Thymus (tissue), 11 donors: ENCODE measurements at regions not wholly inside any gene's neighbourhood (a gene's known extent, or its start where the extent isn't known, plus 50 kb on each side); places are given as distances from the start of the nearest gene placed in this dataset.

Experiments used
- DNase-seq, 9 donors: peaks; one replicate each; pipeline ENCODE4 v3.0.0-alpha.2; 2013; ENCODE audit warnings: low spot score in 9 of 9, low read depth in 6 of 9, missing footprints in 1 of 9
- H3K27ac ChIP-seq, 2 donors: one replicate each; pipeline ENCODE4 v1.5.1; 2013; ENCODE audit warnings: control low read depth in 1 of 2, low read depth in 1 of 2, low read length in 1 of 2, mild to moderate bottlenecking in 1 of 2, moderate library complexity in 1 of 2
- H3K27me3 ChIP-seq, 2 donors: one replicate each; pipeline ENCODE4 v1.5.1; 2013; ENCODE audit warnings: low read length in 1 of 2; ENCODE audit not compliant: control insufficient read depth in 2 of 2, insufficient read depth in 1 of 2
- H3K36me3 ChIP-seq, 2 donors: one replicate each; pipeline ENCODE4 v1.5.1; 2013; ENCODE audit warnings: low read length in 1 of 2, mild to moderate bottlenecking in 1 of 2, moderate library complexity in 1 of 2; ENCODE audit not compliant: control insufficient read depth in 2 of 2, insufficient read depth in 2 of 2
- H3K4me1 ChIP-seq, 2 donors: one replicate each; pipeline ENCODE4 v1.5.1; 2013; ENCODE audit warnings: low read length in 2 of 2; ENCODE audit not compliant: control insufficient read depth in 2 of 2, insufficient read depth in 2 of 2
- H3K4me3 ChIP-seq, 2 donors: one replicate each; pipeline ENCODE4 v1.5.1; 2013; ENCODE audit warnings: low read length in 2 of 2, control low read depth in 1 of 2, mild to moderate bottlenecking in 1 of 2
- H3K9me3 ChIP-seq, 2 donors: one replicate each; pipeline ENCODE4 v1.5.1; 2013; ENCODE audit warnings: low read length in 1 of 2, mild to moderate bottlenecking in 1 of 2; ENCODE audit not compliant: control insufficient read depth in 2 of 2, insufficient read depth in 1 of 2
- WGBS: extraction: QIAGEN DNeasy Blood & Tissue Kit; methylation state at CpG from one replicate; pipeline ENCODE4 v1.1.7; 2013; 5-methylcytosine and 5-hydroxymethylcytosine counted together
- donor health status: healthy.

DNA sequence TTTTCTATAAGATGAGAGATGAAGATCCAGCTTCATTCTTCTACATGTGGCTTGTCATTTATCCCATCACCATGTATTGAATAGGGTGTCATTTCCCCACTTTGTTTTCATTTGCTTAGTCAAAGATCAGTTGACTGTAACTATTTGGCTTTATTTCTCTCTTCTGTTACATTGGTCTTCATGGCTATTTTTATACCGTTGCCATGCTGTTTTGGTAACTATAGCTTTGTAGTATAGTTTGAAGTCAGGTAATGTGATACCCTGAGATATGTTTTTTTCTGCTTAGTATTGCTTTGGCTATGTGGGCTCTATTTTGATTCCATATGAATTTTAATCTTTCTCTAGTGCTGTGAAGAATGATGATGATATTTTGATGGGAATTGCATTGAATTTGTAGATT is 514.3 kb downstream of the GBA3 start:
- Histone ChIP-seq H3K9me3 (no peaks in the 10 kb centered on the region), H3K27me3 (no peaks in the 10 kb centered on the region), H3K4me1 (no peaks in the 10 kb centered on the region), H3K36me3 (no peaks in the 10 kb centered on the region), H3K4me3 (no peak overlapping the region), H3K27ac (no peak overlapping the region)
- WGBS = 89% methylated on average over 1 of the region's 1 CpG
- no peak for DNase-seq

DNA sequence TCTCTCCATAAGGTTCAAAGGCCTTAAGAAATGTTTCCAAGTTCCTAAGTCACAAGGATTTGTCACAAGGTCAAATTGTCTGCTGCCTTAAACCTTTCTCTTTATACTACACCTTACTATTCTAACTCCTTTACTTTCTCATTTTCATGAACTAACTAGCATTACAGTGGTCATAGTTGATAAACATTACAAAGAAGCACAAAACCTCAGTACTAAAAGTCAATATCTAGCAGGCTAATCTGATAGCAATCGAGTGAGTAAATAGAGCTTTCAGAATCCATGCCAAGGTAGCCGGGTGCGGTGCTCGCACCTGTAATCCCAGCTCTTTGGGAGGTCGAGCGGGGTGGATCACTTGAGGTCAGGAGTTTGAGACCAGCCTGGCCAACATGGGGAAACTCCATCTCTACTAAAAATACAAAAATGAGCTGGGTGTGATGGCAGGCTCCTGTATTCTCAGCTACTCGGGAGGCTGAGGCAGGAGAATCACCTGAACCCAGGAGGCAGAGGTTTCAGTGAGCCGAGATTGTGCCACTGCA is 510.0 kb downstream of the GBA3 start:
- H3K36me3 ChIP-seq = no peaks in the 10 kb centered on the region
- H3K27ac ChIP-seq = no peak overlapping the region
- 91% methylated on average over 8 of the region's 8 CpGs for WGBS
- H3K9me3 ChIP-seq = no peaks in the 10 kb centered on the region
- H3K27me3 ChIP-seq = no peaks in the 10 kb centered on the region
- no peak overlapping the region for H3K4me3 ChIP-seq
- no peaks in the 10 kb centered on the region for H3K4me1 ChIP-seq
- no peak for DNase-seq

DNA sequence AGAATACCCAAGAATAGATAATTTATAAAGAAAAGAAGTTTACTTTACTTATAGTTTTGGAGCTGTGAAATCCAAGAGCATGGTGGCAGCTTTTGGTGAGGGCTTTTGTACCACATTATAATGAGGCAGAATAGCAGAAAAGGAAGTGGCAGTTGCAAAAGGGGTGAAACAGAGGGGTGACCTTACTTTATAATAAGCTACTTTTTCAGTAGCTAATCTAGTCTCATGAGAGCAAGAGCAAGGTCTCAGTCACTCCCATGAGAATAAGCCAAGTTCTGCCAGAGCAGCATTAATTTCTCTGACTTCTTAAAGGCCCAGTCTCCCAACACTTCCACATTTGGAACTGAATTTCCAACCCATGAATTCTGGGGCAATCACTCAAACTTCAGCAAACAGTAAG is 502.0 kb downstream of the GBA3 start:
- peaks cover 0 to 5% of the 10 kb centered on the region in 2 donors for H3K9me3 ChIP-seq
- no peaks in the 10 kb centered on the region for H3K27me3 ChIP-seq
- H3K4me3 ChIP-seq = no peak overlapping the region
- no peaks in the 10 kb centered on the region for H3K36me3 ChIP-seq
- no peaks in the 10 kb centered on the region for H3K4me1 ChIP-seq
- no peak for DNase-seq
- H3K27ac ChIP-seq = no peak overlapping the region

DNA sequence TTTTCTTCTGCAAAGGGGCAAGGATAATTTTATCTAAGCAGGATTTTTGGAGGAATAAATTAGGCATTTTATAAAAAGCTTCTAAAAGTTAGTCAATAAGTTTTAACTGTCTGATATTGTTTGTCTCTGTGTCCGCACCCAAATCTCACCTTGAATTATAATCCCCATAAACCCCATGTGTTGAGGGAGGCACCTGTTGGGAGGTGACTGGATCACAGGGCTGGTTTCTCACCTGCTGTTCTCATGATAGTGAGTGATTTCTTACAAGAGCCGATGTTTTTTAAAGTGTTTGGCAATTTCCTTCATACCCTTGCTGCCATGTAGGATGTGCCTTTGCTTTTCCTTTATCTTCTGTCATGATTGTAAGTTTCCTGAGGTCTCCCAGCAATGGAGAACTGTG is 481.4 kb downstream of the GBA3 start:
- Histone ChIP-seq H3K27ac (no peak overlapping the region), H3K36me3 (no peaks in the 10 kb centered on the region), H3K9me3 (no peaks in the 10 kb centered on the region), H3K4me1 (no peaks in the 10 kb centered on the region), H3K4me3 (no peak overlapping the region), H3K27me3 (no peaks in the 10 kb centered on the region)
- DNase-seq = no peak
- WGBS = 93% methylated on average over 2 of the region's 2 CpGs

DNA sequence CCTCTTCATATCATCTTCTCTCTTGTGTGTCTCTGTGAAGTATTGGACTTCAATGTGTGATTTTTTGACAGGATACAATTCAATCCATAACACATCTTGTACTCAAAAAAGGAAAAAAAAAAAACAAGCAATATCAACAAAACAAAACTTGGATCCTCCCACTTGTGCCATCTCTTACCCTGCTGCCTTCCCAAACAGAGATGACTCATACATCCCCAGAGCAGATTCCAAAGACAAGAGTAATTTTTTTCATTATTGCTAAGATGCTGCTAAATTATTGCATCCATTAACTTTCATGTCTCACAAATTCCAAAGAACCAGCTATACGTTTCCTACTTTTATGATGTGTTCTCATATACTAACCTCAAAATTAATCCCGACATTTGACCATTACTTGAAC is 479.2 kb downstream of the GBA3 start:
- no peaks in the 10 kb centered on the region for H3K36me3 ChIP-seq
- H3K4me1 ChIP-seq = no peaks in the 10 kb centered on the region
- DNase-seq = no peak
- 49% methylated on average over 2 of the region's 2 CpGs for WGBS
- H3K27ac ChIP-seq = no peak overlapping the region
- H3K9me3 ChIP-seq = no peaks in the 10 kb centered on the region
- no peaks in the 10 kb centered on the region for H3K27me3 ChIP-seq
- no peak overlapping the region for H3K4me3 ChIP-seq

DNA sequence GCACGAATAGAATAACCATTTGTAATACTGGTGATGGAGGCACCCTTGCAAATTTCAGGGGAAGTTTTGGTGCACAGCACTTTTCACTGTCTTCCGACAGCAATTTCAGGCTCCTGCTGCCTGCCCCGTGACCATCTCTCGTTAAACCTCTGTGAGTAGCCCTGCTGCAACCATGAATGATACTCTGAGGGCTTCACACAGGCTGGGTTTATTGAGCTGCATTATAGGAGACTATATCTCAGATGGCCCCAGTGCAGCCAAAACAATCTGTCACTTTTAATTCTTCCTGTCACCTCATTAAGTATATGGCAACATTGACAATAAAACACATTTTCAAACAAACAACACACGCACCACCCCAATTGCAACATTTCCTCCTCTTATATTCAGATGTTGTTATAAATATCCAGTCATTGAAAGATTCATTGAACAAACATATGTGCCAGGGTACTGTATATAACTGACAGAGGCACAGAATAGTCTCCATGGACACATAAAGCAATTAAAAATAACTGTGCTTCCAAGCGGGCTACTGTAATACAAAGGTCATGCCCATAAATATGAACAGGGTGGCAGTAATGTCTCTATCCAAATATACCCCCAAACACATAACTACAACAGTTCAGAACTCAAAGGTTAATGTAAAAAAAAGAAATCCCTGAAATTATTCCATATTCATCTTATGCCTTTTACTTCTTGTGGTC is 477.0 kb downstream of the GBA3 start:
- Histone ChIP-seq H3K27ac (no peak overlapping the region), H3K27me3 (no peaks in the 10 kb centered on the region), H3K36me3 (no peaks in the 10 kb centered on the region), H3K9me3 (no peaks in the 10 kb centered on the region), H3K4me3 (no peak overlapping the region), H3K4me1 (no peaks in the 10 kb centered on the region)
- no peak for DNase-seq
- WGBS = 94% methylated on average over 6 of the region's 6 CpGs

DNA sequence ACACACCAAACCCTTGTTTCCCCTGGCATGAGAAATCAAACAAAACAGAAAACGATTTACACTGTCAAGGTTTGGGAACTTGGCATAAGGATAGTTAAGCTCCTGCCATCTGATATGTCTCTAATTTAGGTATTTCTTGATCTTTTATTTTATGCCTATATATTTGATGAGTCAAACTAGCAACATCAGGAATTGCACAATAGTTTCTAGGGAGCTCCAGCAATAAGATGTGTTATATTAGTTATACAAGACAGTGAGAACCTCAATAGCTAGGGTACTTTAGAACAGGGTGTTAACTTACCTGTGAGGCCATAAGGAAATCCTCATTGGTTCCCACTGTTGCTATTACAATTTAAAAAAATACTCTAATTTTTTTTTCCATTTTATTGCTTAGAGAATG is 474.2 kb downstream of the GBA3 start:
- WGBS = 84% methylated on average over 1 of the region's 1 CpG
- H3K27me3 ChIP-seq = no peaks in the 10 kb centered on the region
- no peaks in the 10 kb centered on the region for H3K9me3 ChIP-seq
- H3K4me1 ChIP-seq = no peaks in the 10 kb centered on the region
- no peaks in the 10 kb centered on the region for H3K36me3 ChIP-seq
- DNase-seq = no peak
- no peak overlapping the region for H3K4me3 ChIP-seq
- H3K27ac ChIP-seq = no peak overlapping the region

DNA sequence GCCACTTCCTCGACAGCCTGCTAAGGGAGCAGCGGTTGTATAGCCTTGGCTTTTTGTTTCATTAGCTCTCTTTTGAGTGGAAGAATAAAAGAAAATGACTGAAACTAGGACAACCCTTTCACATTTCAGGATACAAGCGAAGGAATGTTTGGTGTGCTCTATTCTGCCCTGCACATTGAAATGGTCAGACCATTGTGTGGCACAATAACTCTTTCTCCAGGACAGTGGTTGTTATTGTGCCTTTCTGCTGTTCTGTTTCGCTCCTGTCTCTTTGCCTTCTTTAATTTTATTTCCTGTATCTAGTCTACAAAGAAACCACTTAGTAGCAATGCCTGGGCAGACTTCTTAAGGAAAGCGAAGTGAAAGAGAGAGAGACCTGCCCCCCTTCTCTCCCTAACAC is 473.7 kb downstream of the GBA3 start:
- Histone ChIP-seq H3K4me1 (no peaks in the 10 kb centered on the region), H3K27me3 (no peaks in the 10 kb centered on the region), H3K4me3 (no peak overlapping the region), H3K36me3 (no peaks in the 10 kb centered on the region), H3K9me3 (no peaks in the 10 kb centered on the region), H3K27ac (no peak overlapping the region)
- DNase-seq = no peak
- WGBS = 94% methylated on average over 5 of the region's 5 CpGs

DNA sequence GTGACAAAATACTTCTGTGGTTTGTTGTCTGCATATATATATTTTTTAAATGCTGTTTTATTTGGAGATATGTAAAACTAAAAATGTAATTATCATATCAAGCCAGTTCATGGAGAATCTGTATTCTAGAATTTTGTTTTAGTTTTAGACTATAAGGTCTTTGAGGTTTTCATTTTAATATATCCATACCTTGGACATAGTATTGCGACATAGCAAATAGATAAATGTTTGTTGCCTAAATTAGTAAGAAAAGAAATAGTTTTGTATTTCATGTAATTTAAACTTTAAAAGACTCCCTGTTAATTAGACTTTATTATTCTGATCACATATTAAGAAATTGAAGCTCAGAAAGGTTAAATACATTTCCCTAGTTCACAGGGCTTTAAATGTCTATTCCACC is 472.9 kb downstream of the GBA3 start:
- WGBS = 98% methylated on average over 1 of the region's 1 CpG
- DNase-seq = no peak
- no peak overlapping the region for H3K4me3 ChIP-seq
- H3K4me1 ChIP-seq = no peaks in the 10 kb centered on the region
- H3K27me3 ChIP-seq = no peaks in the 10 kb centered on the region
- H3K36me3 ChIP-seq = no peaks in the 10 kb centered on the region
- no peaks in the 10 kb centered on the region for H3K9me3 ChIP-seq
- H3K27ac ChIP-seq = no peak overlapping the region
